ENCODE measurements at regions not wholly inside any gene's neighbourhood (a gene's known extent, or its start where the extent isn't known, plus 50 kb on each side); places are given as distances from the start of the nearest gene placed in this dataset.

DNA sequence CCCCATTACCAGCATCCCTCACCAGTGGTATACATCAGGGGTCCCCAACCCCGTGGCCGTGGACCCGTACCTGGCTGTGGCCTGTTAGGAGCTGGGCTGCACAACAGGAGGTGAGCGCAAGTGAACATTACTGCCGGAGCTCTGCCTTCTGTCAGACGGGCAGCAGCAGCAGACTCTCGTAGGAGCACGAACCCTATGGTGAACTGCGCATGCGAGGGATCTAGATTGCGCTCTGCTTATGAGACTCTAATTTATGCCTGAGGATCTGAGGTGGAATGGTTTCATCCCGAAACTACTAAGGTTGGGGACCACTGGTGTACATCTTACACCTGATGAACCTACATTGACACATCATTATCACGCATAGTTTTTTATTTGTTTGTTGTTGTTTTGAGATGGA lies 52.8 kb upstream of the DHX15 start:
- DNase-seq (ENCODE audit: low read depth in 3 of 3): no peak

DNA sequence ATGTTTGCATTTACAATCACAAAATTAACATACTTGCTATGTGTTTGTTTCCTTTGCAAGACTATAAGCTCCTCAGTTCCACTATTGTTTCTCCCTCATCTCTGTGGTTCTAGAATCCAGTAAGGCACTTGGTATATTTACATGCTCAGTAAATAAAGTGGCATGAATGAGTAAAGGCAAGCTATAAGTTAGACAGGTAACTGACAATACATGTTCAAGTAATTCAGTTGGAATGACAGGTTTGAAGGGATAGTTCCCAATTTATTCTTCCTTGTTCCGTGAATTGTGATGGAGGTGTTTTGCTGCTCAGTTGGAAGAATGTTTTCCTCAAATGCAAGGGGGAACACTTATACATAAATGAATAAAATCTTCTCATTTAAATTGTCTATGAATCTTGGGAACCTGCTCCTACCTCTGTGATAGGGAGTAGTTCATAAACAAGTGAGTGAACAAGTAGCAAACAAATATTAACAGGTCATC lies 54.1 kb upstream of the DHX15 start:
- DNase-seq (ENCODE audit: low read depth in 3 of 3): no peak

DNA sequence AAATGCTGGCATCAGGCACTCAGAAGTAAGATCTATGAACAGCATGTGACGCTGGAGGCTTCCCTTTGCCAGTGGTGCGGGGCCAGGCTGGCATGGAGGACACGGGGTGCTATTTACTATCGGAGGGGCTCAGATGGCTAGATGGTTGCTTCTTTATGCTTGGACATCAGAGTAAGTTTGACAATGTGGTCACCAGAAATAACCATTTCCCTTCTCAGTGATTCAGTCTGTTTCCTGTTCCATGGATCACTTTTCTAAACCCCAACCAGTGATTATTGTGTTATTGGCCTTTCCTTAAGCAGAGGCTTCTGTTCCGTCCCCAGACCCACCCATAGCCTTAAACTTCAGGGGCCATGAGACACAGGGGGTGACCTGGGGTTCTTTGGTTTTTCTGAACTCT lies 55.4 kb upstream of the DHX15 start:
- no peak for DNase-seq (ENCODE audit: low read depth in 3 of 3)

DNA sequence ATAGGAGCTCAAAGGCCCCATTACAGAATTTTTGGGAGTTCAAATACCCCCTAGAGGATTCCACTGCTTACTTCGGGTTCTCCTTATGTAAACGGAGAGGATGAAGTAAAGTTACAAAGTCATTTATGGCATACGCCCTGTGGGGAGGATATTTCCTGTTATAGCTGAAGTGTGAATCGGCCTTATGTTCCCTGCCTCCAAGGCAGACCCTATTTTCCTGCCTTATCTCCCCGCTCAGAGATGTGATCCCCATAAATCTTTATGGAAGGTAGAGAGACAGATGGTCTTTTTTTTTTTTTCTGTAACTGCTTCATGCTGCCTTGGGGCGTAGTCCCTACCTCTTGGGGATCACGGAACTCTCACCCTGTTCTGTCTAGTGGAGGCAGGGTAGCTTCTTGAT lies 56.0 kb upstream of the DHX15 start:
- no peak for DNase-seq (ENCODE audit: low read depth in 3 of 3)

DNA sequence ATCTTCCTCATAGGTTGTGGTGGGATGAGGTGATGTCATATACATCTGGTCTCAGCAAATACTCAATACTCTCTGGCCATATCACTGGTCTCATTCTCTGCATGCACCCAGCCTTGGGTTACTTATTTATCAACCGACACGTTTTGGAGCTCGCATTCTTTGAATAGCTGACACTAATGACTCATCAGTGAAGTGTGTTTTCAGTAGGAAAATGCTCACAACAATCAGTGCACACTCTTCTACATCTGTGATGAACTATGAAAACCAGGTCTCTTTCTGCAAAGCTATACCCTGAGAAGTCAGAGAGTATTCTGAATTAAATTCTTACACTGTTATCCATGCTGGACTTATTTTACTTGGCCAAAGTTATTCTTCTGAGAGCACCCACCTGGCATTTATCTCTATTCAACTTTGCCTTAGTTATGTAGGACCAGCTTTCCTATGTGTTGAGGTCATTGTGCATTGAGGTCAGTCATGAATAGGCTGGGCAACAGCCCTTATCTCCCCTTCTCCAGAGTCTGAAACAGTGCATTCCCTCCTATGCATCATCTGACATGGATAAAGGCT lies 58.7 kb upstream of the DHX15 start:
- DNase-seq (ENCODE audit: low read depth in 3 of 3): no peak

DNA sequence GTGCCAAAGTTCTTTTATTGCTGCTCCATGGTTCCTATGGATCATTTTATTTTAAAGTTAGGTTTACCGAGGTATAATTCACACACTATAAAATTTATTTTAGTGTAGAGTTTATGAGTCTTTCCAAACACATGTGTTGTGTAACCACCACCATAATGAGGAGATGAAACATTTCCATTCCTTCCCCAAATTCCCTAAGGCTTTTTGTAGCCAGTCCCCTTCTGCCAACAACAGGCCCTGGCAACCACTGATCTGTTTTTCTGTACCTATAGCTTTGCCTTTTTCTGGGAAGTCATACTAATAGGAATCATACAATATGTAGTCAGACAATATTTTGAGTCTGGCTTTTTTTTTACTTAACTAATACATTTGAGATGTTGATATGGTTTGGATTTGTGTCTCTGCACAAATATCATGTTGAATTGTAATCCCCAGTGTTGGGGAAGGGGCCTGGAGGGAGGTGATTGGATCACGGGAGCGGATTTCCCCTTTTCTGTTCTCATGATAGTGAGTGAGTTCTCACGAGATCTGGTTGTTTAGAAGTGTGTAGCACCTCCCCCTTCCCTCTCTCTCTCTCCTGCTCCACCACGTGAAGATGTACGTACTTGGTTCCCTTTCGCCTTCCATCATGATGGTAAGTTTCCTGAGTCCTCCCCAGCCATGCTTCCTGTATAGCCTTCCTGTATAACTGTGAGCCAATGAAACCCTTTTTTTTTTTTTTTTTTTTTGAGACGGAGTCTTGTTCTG lies 59.6 kb upstream of the DHX15 start:
- no peak for DNase-seq (ENCODE audit: low read depth in 3 of 3)

DNA sequence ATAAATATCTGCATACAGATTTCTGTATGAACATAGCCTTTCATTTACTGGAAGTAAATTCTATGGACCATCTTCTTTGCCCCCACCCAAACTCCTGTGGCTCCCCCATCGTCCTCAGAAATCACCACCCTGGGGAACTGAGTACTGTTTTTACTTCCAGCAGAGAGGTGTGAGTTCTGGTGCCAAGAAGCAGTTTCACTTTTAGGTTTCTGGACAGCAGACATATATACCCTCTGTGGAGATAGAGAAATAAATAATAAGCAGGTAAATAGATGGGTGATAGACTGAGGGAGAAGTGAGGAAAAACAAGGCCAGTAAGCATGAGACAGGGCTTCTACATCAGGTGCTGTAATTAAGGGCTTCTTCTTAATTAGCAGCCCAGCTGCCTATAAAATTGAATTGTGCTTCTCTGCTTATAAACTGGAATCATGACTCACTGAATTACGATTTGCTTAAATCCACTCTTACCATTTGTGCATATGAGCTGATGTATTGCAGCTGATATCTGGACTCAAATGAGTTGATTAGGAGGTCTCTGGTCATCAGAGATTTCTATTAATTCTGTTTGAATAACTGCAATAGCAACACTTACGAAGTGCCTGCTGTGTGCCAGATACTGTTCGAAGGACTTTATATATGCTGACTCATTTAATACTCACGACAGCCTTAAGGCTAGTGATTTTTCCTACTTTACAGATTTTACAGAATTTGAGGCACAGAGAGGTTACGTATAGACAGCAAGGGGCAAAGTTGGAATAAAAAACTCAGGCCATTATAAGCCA lies 60.8 kb upstream of the DHX15 start:
- DNase-seq (ENCODE audit: low read depth in 3 of 3): no peak

DNA sequence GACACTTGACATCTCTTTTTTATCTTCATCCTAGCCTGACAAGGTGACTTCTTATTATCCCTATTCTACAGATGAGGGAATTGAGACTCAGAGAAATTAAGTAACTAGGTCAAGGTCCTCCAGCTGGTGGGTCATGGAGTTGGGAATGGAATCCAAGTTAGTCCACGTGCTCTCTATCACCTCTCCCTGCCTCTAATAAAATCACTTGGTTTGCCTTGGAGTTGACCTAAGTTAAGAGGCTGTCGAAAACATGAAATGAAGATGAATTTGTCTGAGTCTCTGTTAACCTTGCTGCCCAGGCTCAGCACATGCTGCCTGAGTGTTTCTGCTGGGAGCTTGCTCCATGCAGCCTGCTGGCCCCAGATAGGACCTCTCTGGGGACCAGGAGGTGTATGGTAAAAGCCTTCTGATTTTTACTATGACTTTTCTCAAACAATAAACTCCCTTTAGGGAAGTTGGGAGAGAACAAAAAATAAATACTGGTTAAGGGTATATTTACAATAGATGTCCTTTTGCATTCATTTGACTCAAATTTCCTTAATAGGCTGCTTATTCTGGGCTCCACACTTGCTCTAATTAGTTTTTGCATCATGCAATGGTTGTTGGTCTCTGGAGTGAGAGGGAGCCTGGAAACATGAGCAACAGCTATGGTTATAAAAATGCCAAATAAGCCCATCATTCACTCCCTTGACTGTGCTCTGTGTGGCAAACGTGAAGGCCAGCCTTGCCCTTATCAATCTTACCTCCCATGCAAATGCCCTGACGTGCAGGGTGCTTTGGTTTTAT lies 61.6 kb upstream of the DHX15 start:
- DNase-seq (ENCODE audit: low read depth in 3 of 3): no peak

DNA sequence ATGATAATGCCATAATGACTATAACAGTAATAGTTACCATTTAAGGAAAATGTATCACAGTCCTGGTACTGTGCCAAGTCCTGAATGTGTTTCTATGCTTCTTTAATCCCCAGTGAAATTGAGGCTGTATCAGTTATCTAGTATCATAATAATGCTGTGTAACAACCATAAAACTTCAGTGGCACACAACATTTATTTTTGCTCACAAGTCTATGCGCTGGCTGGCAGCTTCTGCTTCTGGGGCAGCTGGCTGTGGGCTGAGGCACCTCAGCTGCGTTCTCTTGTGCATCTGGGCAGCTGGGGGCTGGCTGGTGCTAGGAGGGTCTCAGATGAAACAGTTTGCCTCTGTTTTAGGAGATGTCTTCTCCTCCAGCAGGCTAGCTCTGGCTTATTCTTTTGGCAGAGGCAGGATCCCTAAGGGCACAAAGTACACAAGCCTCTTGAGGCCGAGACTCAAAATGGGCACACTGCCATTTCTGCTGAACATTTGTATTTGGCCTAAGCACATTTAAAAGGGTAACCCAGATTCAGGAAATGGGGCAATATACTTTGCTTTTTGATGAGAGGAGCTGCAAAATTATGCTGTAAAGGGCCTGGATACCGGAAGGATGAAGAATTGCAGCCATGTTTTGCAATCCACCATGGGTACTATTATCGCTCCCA lies 62.6 kb upstream of the DHX15 start:
- DNase-seq (ENCODE audit: low read depth in 3 of 3): no peak

DNA sequence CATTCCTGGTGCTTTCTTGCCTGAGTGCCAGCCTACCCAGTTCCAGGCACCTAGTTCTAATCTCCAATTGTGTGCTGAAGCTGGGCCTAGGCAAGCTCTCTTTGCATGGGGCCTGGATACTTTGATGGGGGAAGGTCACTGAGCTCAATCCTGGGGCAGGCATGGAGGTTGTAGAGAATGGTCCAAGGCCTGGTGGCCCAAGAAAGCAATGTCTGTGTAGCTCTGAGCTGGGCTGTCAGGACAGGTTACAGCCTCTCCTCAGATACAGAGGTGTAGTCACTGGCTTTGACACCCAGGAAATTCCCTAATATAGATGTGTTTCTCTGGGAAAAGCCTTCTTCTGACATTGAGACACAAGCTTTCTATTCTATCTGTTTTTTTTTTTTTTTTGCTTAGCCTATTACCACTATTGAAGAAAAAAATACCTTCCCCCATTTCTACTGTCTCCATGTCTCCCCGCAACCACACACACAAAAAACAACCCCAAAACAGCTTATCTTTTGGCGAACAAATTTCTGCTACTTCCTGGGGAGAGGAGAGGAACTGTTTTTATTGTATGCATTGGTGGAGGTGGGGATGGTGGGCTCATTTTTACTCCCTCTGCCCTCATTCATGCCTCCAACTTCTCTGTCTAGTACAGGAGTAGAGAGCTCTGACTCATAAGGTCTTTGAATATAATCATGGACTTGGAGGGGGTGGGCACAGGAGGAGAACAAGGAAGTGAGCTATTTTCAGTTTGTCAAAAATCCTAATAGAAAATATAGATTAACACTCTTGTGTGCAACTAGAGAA lies 66.7 kb upstream of the DHX15 start:
- DNase-seq (ENCODE audit: low read depth in 3 of 3): no peak

DNA sequence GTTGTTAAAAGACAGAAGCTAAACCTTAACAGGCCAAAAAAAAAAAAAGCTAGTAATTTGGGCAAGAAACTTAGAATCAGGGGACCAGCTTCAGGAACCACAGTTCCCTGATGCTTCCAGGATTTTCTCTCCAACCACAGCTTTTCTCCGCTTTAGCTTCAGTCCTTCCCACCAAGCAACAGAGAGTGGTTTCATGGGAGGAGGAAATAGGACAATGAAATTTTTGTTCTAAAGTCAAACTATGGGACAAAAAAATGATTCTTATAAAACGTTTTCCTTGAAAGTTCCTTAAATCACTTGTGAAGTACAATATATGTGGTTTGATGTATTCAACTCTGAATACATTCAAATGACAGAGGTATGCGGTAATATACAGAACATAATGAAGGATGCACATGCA lies 71.0 kb upstream of the DHX15 start:
- no peak for DNase-seq (ENCODE audit: low read depth in 3 of 3)

DNA sequence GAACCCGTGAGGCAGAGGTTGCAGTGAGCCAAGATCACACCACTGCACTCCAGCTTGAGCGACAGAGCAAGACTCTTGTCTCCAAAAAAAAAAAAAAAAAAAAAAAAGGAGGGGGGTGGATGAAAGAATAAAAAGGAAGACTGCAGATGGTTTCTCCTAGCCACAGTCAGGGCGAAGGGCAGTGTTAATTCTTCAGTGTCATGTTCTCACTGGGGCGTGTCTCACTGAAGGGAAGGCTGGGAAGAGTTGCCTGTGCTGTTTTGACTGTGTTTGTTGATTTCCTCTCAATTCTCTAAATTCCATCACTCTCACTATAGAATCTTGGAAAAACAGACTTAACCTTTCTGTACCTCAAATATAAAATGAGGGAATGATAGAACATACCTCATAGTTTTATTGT lies 71.6 kb upstream of the DHX15 start:
- DNase-seq (ENCODE audit: low read depth in 3 of 3): no peak

DNA sequence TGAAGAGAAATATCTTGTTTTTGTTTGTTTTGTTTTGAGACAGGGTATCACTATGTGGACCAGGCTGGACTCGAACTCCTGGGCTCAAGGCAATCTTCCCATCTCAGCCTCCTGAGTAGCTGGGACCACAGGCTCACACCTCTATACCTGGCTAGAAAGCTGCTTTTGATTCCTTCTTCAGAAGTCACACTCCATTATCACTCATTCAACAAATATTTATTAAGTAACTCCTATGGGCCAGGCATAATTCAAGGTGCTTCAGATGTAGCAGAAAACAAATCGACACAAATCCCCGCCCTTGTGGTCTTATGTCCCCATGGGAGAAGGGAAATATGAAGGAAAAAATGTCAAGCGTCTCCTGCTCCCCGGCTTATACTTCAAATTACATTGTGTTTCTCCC lies 72.6 kb upstream of the DHX15 start:
- DNase-seq (ENCODE audit: low read depth in 3 of 3): no peak

DNA sequence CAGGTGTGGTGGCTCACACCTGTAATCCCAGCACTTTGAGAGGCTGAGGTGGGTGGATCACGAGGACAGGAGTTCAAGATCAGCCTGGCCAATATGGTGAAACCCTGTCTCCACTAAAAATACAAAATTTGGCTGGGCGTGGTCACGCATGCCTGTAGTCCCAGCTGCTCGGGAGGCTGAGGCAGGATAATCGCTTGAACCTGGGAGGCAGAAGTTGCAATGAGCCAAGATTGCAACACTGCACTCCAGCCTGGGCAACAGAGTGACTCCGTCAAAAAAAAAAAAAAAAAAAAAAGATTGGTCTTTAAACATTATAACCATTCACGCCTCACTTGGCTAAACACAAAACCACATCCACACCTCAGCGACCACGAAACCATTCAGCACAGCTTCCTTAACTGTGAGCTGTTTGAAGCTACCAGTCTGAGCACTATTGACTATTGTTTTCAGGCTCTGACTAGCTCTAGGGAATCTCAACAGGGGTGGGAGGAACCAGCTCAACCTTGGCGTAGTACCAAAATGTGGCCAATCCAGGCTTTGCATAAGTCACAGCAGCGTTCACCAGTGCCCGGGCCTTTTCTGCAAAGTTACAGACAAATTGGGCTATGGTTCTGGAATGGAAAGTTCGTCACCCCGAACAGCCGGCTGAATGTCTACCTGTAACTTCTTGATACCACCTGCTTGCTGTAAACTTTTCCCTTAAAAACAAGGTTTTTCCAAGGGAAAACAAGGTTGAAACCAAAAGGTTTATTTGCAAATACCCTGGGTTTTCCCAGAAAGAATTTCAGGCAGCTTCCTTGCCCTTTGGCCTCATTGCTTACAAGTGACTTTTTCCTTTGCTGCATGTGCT lies 73.6 kb upstream of the DHX15 start:
- DNase-seq (ENCODE audit: low read depth in 3 of 3): no peak

DNA sequence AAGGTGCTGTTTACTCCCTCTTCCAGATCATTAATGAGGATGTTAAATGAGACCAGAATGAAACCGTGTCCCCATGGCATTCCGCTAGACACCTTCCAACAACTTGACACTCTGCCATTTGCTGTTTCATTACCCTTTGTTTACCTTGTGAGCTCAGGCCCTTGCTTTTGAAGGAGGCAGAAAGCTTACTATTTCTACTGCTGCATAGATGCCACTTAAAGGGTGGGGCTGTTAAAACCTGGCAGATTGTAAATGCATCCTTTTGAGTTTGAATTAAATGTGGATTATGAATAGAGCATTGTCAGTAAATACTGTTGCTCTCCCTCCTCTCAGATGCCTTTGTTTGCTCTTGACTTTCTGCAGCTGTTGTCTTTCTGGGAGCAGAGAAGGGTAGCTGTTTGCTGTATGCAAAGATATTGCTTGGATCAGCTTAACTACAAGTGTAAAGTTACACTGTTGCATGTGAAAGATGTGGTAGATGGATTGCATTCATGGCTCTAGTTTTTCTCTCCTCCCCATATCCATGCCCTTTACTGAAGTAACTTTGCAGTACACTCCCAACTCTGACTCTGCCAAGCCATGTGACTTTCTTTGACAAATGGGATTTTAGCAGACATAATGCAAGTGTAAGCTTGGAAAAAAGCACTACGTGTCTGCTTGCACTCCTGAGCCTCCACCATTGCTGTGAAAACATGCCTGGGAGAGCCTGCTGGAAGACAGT lies 75.0 kb upstream of the DHX15 start:
- DNase-seq (ENCODE audit: low read depth in 3 of 3): no peak

DNA sequence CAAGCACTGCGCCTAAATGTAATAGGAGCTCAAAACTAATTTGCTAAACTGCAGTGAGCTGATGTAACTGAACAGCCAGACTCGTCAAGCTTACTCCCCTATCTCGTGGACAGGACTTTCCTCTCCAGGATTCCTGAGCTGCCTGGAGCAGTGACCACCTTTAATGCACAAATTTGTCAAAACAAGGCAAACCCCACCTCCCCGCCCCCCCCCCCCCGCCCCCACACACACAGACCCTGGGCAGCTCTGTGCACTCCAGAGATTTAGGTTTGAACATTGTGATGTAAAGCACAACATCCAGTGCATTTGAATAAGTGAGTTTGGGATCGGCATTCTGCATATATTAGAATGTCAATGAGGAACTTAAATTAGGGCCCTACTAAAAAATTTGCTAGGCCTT lies 77.7 kb upstream of the DHX15 start:
- DNase-seq (ENCODE audit: low read depth in 3 of 3): no peak

DNA sequence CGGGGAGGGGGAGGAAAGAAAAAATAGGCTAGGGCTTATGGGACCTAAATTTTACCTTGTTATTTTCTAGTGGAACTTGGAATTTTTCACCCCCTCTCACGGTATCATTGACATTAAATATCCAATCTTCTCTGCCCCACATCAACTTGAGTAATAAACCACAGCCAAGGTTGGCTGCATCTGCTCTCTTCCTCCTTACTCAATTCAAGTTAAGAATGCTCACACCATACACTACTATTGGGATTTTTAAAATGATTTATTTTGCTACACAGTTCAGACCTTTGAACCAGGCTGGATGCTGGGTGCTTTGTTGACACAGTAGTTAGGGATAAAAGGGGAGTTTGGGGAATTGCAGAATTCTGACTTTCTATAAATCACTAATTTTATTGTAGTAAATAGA lies 78.2 kb upstream of the DHX15 start:
- no peak for DNase-seq (ENCODE audit: low read depth in 3 of 3)

DNA sequence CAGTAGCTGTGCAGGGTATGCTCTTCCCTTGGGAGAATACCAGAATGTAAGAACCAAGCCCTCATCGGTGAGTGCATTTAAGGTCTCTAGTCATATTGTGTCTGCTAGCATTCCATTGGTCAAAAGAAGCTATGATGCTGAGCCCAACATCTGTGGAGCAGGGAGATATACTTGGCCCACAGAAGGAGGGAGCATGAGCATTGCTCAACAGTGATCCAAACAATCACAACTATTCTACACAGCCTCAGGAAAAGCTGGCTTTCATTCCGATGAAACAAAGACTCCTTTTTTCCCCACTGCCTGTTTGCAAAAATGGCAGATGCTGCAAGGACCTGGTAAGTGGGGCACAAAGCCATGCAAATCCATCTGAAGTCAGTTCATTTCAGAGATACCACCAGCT lies 80.6 kb upstream of the DHX15 start:
- DNase-seq (ENCODE audit: low read depth in 3 of 3): no peak

DNA sequence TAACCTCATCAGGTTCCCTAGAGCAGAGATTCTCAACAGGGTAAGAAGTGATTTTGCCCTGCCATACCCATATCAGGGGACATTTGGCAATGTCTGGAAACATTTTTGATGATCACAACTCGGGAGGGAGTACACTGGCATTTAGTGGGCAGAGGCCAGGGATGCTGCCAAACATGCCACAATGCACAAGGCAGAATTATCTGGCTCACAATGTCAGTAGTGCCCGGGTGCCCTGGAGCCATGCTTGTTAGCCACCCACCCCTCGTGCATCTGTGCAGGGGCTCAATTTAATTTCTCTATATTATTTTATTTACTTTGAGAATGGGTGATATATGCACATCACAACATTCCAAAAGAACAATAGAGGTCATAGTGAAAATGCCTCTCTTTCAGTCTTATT lies 82.0 kb upstream of the DHX15 start:
- DNase-seq (ENCODE audit: low read depth in 3 of 3): no peak
